HEK293T (cell line): ENCODE measurements at regions not wholly inside any gene's neighbourhood (a gene's known extent, or its start where the extent isn't known, plus 50 kb on each side); places are given as distances from the start of the nearest gene placed in this dataset.

Source experiments
- BHLHE40 ChIP-seq: fragments of 450-650 bp; IDR thresholded peaks from 2 replicates; pipeline ENCODE4 v1.6.1; 2016; ENCODE audit warnings: mild to moderate bottlenecking, moderate library complexity, borderline replicate concordance
- L3MBTL2 ChIP-seq: fragments of 450-650 bp; conservative IDR thresholded peaks from 2 replicates; pipeline ENCODE4 v1.6.1; 2016; ENCODE audit warnings: mild to moderate bottlenecking
- TARDBP ChIP-seq: fragments of 450-650 bp; IDR thresholded peaks from 2 replicates; pipeline ENCODE4 v1.6.1; 2016

DNA sequence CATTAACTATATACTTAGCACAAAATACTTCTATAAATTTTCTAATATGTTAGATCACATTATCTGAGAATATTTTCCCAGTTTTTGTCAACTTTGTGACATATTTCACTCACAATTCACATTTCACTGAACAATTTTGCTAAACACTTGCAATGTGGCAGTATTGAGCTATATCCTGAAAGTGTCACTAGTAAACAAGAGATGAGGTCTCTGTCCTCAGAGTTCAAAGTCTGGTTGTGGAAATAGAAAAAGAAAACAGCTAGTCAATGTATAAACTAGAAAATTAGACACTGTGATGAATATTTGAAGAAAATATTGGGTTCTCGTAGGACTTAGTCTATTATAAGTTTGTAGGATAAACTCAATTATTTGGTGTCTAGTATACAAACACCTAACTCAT is 87.4 kb upstream of the CHORDC1 start:
- TF ChIP-seq TARDBP (no peak), BHLHE40 (no peak), L3MBTL2 (no peak)
